ENCODE measurements at regions not wholly inside any gene's neighbourhood (a gene's known extent, or its start where the extent isn't known, plus 50 kb on each side); places are given as distances from the start of the nearest gene placed in this dataset.

DNA sequence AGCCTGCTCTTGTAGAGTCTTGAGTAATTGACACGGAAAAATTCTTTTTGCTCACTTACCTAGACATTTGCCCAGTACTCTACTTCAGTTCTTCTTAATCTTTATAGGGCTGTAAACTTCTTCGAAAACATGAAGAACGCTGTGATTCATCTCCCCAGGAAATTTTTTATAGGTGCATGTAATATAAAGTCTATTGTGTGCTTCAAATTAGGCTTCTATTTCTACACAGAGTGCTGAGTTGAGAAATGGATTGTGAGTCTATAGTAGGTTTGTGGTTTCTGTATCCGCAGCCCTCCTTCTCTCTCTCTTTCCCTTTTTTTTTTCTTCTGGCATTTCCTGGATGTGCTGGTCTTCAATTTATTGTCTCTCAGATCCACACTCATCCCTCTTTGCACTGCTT is 183.3 kb upstream of the DCBLD2 start:
- no peak for DNase-seq

DNA sequence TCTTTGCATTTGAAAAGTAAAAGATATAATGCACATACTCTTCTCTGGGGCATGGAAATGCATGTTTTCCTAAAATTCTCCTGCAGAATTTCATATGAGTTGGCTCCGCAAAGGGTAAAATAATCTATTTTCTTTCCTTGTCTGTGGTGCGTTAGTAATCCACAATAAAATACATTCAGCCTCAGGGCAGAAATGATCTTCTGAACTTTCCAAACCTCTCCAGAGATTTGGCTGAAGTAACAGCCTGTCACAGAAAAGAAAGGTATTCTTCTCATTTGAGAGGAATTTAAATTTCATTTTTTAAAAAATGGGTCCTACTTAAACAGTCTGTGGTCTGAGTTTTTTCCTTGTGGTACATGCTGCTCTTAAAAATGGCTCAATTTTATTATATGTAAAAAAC is 182.7 kb upstream of the DCBLD2 start:
- no peak for DNase-seq

- DNase-seq, result no peak
These were observed 169.6 kb upstream of the DCBLD2 start for GRCh38 chr3:99071096-99071495.

GRCh38 chr3:99069973-99070372 is 168.5 kb upstream of the DCBLD2 start:
- DNase-seq, result no peak

DNA sequence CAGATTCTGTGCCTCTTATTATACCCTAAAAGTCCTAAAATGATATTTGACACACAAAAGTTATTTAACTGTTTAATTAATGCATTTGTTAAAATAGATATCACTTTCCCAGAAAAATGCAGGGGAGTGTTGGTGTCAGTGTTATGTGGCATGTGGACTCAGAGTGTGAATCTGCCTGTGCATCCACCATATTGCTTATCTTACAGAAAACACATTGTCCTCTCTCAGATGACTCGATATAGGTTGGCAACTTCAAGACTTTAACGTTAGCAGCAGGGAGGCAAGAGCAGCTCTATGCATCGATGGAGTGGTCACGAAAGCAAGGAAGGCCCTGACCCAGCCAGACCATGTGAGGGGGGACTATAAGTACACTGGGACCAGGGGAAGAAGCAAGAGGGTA is 165.4 kb upstream of the DCBLD2 start:
- DNase-seq, result no peak

GRCh38 chr3:99049164-99049563 is 147.7 kb upstream of the DCBLD2 start:
- no peak for DNase-seq

DNA sequence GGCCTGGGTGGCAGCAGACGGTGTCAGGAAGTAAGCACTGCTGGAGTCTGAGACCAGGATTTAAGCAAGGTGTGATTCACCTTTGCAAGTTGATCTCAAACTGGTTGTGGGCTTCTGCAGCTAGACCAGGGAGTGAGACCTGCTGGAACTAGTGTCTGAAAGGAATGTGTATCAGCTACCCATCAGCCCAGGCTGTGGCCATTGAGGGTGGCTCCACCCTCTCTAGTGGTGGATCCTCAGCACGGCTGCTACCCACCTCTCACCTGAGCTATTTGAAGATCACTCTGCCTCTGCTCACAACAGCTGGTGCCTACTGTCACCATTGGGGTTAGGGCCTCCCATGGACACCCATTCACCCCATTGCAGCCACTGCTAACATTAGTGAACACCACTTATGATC is 140.3 kb upstream of the DCBLD2 start:
- no peak for DNase-seq

DNA sequence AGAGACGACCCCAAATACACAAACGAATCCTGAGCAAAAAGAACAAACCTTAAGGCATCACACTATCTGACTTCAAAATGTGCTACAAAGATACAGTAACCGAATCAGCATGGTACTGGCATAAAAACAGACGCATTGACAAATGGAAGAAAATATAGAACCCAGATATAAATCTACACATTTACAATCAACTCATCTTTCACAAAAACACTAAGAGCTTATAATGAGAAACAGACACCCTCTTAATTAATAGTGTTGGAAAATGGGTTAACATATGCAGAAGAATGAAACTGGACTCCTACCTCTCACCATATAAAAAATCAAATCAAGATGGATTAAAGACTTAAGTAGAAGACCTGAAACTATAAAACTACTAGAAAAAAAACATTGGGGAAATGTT is 130.3 kb upstream of the DCBLD2 start:
- DNase-seq, result no peak

DNA sequence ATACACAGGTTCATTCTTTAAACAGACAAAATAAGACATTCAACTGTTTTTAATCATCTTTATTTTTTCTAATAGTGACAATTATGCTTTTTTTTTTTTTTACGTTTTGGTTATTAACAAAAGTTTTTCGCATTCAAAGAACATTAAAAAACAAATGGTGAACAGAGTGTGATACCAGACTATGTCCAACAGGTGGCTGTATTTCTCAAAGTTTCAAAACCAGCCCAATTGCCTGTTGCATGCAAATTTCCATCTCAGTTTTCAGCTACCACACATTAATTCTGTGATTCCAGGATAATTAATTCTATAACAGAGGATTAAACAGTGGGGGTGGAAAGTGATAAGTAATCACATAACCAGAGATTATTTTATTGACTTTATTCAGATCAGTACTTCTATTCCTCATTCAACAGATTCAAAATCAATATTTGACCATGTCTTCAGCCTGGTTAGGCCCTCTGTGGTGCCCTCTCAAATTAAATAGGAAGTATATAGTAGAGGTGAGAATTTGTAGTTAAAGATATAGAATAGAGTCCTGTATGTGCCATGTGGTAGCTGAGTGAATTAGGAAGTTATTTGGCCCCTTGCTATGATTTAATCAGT is 122.2 kb upstream of the DCBLD2 start:
- DNase-seq, result no peak

- DNase-seq, result no peak
These were observed 120.0 kb upstream of the DCBLD2 start for GRCh38 chr3:99021466-99021865.

DNA sequence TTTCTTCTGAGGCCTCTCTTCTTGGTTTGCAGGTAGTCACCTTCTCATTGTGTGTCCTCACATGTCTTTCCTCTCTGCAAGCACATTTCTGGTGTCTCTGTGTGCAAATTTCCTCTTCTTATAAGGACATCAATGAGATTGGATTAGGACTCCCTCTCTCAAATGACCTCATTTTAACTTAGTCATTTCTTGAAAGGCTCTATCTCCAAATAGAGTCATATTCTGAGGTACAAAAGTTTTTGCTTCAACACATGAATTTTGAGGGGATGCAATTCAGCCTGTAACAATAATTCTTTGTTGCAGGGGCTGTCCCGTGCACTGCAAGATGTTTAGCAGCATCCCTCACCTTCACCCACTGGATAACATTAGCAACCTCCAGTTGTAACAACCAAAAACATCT is 115.0 kb upstream of the DCBLD2 start:
- no peak for DNase-seq

DNA sequence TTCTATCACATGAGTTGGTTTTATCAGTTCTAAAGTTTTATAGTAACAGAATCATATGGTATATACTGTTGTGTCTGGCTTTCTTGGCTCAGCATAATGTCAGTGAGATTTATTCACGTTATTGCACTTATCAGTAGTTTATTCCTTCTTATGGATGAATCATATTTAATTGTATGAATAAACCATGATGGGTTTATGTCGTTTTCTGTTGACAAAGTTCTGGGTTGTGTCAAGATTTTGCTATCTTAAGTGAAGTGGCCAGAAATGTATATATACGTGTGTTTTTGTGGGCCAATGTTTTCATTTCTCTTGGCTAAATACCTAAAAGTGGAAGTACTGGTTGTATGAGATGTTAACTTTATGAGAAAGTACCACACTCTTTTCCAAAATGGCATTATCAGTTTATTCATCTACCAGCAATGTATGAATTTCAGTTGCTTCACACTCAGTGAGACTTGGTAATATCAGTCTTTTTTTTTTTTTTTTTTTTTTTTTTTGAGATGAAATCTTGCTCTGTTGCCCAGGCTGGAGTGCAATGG is 112.4 kb upstream of the DCBLD2 start:
- no peak for DNase-seq

GRCh38 chr3:99013077-99013476 is 111.6 kb upstream of the DCBLD2 start:
- DNase-seq, result no peak

DNA sequence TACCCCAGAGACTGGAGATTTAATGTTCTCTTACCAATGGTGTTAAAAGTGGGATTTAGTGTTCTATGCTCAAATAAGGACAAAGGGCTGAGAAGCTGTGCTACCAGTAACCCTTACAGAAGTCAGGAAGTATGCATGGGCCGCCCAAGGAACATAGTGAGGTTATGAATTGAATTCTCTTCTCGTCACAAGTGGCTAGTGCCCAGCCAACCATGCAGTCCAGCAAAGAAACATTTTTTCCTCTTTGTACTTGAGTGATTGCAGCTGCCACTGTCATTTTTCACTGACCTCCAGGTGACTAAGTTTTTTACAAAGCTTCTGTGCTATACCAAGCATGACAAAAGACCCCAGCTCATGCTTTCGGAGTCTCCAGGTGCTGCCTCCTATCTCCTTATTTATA is 110.6 kb upstream of the DCBLD2 start:
- no peak for DNase-seq

DNA sequence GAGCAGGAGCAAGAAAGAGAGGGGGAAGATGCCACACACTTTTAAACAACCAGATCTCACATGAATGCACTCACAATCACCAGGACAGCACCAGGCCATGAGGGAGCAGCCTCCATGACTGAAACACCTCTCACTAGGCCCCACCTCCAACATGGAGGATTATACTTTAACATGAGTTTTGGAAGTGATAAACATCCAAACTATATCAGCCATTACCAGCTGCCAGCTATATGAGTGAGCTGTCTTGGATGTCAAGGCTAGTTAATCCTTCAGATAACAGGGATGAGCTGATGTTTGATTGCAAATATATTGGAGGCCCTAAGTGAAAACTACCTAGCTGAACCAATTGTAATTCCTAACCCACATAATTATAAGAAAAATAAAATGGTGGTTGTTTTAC is 108.4 kb upstream of the DCBLD2 start:
- DNase-seq, result no peak

GRCh38 chr3:99006686-99007085 is 105.2 kb upstream of the DCBLD2 start:
- DNase-seq, result no peak

DNA sequence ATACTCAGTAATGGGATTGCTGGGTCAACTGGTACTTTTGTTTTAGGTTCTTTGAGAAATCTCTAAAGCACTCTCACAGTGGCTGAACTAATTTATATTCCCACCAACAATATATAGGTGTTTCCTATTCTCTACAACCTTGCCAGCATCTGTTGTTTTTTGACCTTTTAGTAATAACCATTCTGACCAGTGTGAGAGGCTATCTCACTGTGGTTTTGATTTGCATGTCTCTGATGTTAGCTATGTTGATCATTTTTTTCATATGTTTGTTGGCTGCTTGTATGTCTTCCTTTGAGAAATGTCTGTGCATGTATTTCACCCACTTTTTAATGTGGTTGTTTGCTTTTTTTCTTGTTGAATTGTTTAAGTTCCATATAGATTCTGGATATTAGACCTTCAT is 98.2 kb upstream of the DCBLD2 start:
- no peak for DNase-seq

DNA sequence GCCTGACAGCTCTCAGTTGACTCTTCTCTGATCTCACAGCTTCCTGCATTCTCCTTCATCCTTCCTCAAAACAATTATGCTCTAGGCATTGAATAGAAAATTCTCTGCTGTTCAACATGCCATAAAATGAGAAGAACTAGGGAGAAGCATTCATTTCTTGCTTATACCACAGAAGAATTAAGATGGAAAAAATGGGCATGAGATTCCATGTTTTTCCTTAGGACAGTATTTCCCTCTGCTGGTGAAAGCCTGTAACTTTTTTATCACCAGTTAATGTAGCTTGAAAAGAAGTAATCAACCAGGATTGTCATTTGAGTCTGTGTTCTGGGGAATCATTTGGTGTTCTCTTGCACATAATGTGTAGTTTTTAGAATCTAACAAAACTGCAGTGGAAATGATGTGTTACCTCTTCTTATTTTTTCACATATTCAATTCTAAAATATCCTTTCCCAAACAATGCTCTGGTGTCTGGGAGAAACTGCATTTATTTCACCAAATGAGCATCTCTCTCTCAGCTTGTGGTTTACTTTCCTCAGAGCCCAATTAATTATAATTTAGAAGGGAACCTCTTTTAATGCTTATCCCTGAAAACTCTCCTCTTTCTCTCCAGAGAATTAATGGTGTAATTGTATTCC is 92.8 kb upstream of the DCBLD2 start:
- DNase-seq, result no peak

GRCh38 chr3:98991393-98991792 is 89.9 kb upstream of the DCBLD2 start:
- DNase-seq, result no peak

DNA sequence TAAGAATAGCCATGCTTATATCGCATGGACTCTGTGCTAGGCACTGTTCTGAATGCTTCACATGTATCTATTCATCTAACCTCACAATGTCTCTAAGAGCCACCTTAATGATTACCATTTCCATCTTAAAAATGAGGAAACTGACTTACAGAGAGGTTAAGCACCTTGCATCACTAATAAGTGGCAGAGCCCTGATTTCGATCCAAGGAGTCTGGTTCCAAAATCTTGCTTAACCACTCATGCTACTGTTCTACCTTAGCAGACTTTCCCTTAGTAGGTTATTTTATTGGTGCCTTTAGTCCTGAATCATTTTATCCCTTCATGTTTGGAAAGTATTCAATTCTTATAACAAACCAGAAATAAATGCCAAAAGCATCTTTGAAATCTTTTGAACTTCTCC is 89.2 kb upstream of the DCBLD2 start:
- no peak for DNase-seq

- DNase-seq, result no peak
These were observed 84.6 kb upstream of the DCBLD2 start for GRCh38 chr3:98986073-98986472.

DNA sequence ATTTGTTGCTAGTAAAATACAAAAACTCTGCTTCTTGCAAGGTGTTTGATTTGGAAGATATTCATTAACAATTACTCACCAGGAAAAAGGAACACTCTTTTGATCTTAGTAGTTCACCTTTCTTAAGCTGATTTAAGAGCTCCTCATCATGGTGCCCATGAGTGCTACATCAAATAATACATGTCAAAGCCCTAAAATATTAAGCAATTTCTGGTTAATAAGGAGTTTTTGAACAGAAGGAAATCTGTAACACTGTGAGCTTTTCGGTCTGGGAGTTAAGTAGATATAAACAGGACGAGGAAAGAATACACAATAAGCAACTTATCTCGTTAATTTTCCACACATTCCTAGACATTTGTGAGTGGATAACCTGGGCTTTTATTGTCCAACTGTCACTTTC is 83.9 kb upstream of the DCBLD2 start:
- no peak for DNase-seq

GRCh38 chr3:98984024-98984423 is 82.5 kb upstream of the DCBLD2 start:
- no peak for DNase-seq

DNA sequence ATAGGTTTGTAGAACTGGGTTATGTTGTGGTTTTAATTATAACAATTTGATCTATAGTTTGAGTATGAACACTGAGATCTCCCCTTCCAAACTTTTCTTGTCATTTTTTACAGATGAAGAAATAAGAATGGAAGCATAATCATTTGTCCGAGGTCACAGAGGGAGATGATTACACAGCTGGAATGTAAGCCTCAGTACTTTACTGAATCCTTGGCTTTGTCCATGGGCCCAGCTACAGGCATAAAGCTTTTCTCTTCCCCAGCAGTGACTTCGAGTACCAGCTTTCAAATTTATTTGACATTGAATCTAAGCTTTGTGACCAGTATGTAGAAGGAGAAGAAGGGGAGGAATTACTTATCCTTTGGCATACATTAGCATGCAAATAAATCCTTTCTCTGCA is 80.9 kb upstream of the DCBLD2 start:
- DNase-seq, result no peak

Measured in DMS 273 treated with DMSO at 0.1 percent for 48 hours (cell line).